ENCODE measurements at regions not wholly inside any gene's neighbourhood (a gene's known extent, or its start where the extent isn't known, plus 50 kb on each side); places are given as distances from the start of the nearest gene placed in this dataset.
"Not testable (repeated sequence)": the region's sequence is repeated elsewhere in the genome, so short reads cannot be mapped to it uniquely, and the experiment has no call there.

DNA sequence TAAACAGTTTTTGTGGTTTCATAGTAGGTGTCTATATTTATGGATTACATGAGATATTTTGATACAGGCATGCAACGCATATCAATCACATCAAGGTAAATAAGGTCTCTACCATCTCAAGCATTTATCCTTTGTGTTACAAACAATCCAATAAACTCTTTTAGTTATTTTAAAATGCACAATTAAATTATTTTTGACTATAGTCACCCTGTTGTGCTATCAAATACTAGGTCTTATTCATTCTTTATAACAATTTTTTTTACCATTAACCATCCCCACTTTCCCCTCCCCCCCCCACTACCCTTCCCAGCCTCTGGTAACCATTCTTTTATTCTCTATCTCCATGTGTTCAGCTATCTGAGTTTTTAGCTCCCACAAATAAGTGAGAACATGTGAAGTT is 175.7 kb upstream of the FBXO33 start:
- H3K27ac ChIP-seq = no peak overlapping the region
- no peak for TF ChIP-seq ZFX (IDR thresholded peaks at IDR 0.05)

- no peak overlapping the region for H3K27ac ChIP-seq
- TF ChIP-seq, protein P1, sequence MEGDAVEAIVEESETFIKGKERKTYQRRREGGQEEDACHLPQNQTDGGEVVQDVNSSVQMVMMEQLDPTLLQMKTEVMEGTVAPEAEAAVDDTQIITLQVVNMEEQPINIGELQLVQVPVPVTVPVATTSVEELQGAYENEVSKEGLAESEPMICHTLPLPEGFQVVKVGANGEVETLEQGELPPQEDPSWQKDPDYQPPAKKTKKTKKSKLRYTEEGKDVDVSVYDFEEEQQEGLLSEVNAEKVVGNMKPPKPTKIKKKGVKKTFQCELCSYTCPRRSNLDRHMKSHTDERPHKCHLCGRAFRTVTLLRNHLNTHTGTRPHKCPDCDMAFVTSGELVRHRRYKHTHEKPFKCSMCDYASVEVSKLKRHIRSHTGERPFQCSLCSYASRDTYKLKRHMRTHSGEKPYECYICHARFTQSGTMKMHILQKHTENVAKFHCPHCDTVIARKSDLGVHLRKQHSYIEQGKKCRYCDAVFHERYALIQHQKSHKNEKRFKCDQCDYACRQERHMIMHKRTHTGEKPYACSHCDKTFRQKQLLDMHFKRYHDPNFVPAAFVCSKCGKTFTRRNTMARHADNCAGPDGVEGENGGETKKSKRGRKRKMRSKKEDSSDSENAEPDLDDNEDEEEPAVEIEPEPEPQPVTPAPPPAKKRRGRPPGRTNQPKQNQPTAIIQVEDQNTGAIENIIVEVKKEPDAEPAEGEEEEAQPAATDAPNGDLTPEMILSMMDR (conservative IDR thresholded peaks at IDR 0.05) = no peak
- no peak for TF ChIP-seq ZFX (IDR thresholded peaks at IDR 0.05)
Observed at GRCh38 chr14:39603942-39604341, 171.7 kb upstream of the FBXO33 start.

DNA sequence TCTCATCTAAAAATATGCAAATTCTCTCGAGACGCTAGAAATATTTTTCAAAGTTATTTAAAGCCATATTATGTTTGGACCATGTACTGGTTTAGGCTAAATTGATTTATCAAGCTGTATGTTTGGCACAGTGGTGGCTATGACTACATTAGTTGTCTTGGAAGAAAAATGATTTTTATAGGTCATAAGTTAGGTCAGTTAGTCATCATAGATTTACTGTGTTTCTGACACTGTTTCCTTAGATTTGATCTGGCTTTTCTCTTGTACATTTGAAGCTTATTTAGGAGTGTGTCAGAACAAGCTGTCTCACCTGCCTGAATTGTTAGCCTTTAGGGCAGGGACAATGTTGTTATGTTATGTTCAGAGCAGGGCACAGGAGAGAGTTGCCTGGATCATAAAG is 161.1 kb upstream of the FBXO33 start:
- no peak overlapping the region for H3K27ac ChIP-seq
- TF ChIP-seq, protein P1 (conservative IDR thresholded peaks at IDR 0.05) = no peak
- no peak for TF ChIP-seq ZFX (IDR thresholded peaks at IDR 0.05)

- TF ChIP-seq, protein P1 (conservative IDR thresholded peaks at IDR 0.05) = no peak
- TF ChIP-seq ZFX (IDR thresholded peaks at IDR 0.05) = no peak
- no peak overlapping the region for H3K27ac ChIP-seq
Observed at GRCh38 chr14:39592116-39592789, 160.0 kb upstream of the FBXO33 start.

DNA sequence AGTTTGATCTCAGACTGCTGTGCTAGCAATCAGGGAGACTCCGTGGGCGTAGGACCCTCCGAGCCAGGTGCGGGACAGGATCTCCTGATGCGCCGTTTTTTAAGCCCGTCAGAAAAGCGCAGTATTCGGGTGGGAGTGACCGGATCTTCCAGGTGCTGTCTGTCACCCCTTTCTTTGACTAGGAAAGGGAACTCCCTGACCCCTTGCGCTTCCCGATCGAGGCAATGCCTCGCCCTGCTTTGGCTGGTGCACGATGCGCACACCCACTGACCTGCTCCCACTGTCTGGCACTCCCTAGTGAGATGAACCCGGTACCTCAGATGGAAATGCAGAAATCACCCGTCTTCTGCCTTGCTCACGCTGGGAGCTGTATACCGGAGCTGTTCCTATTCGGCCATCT is 157.6 kb upstream of the FBXO33 start:
- H3K27ac ChIP-seq = not testable (repeated sequence)

GRCh38 chr14:39582028-39582654 is 149.9 kb upstream of the FBXO33 start:
- TF ChIP-seq, protein P1 (conservative IDR thresholded peaks at IDR 0.05) = no peak
- TF ChIP-seq ZFX (IDR thresholded peaks at IDR 0.05) = no peak
- H3K27ac ChIP-seq = no peak overlapping the region

DNA sequence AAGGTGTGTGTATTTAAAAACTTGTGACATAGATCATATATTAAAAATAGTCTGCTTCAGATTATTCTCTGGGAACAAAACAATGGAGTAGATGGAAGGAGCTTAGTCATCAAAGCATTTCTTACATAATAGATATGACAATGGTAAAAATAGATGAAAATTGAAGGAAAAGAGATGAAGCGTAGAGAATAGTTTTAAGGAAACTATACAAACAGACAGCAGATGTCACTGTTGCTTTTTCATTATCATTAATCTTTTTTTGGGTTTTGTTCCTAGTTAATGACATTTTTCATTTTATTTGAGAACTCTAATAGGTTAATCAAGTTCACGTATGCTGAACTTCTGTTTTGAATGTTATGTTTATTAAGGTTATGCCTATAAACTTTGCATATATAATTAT is 149.2 kb upstream of the FBXO33 start:
- TF ChIP-seq ZFX (IDR thresholded peaks at IDR 0.05) = no peak
- TF ChIP-seq, protein P1 (conservative IDR thresholded peaks at IDR 0.05) = peak; percentile 41
- no peak overlapping the region for H3K27ac ChIP-seq

DNA sequence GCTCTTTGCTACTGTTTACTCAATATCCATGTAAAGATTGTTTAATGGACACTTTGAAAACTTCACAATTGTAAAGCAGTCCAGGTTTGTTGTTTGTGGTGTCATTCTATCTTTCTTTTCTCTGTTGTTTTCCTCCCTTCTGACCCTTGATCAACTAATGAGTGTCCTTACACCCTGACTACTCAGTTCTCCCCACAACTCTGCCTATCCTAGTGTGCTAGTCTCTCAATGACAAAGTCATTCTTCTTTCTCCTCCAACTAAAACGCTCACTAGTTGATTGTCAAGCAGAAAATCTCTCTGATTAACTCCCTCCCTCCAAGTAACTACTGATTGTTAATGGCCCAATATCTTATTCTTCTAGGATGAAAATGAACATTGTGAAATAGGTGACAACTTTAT is 148.5 kb upstream of the FBXO33 start:
- H3K27ac ChIP-seq = no peak overlapping the region
- TF ChIP-seq, protein P1 (conservative IDR thresholded peaks at IDR 0.05) = no peak
- TF ChIP-seq ZFX (IDR thresholded peaks at IDR 0.05) = no peak

Data from C4-2B (cell line).